ENCODE measurements at regions not wholly inside any gene's neighbourhood (a gene's known extent, or its start where the extent isn't known, plus 50 kb on each side); places are given as distances from the start of the nearest gene placed in this dataset.

DNA sequence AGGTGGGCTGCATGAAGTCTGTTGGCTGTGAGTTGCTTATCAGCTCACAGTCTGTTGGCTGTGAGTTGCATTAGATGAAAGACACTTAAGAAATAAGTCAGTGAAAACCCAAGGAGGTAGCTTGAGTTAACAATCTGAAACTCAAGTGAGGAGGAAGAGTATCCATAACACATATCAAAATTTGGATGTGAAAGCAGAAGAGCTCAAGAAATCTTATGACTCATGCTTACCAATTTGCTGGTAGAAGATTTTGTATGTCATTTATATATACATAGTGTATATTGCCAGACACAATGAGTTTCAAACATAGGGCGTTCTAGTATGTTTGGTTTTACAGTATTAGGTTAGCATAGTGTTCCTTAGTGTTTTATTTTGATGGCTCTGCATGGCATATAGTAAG is 107.4 kb downstream of the DDIT4L start:
- no peak overlapping the region for H3K9ac ChIP-seq
- H3K27me3 ChIP-seq (ENCODE audit: insufficient read depth, low read depth), result no peaks in the 10 kb centered on the region
- no peak overlapping the region for H3K4me2 ChIP-seq
- TF ChIP-seq, protein P1, sequence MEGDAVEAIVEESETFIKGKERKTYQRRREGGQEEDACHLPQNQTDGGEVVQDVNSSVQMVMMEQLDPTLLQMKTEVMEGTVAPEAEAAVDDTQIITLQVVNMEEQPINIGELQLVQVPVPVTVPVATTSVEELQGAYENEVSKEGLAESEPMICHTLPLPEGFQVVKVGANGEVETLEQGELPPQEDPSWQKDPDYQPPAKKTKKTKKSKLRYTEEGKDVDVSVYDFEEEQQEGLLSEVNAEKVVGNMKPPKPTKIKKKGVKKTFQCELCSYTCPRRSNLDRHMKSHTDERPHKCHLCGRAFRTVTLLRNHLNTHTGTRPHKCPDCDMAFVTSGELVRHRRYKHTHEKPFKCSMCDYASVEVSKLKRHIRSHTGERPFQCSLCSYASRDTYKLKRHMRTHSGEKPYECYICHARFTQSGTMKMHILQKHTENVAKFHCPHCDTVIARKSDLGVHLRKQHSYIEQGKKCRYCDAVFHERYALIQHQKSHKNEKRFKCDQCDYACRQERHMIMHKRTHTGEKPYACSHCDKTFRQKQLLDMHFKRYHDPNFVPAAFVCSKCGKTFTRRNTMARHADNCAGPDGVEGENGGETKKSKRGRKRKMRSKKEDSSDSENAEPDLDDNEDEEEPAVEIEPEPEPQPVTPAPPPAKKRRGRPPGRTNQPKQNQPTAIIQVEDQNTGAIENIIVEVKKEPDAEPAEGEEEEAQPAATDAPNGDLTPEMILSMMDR (conservative IDR thresholded peaks at IDR 0.05; ENCODE audit: low read depth, low read length), result no peak
- no peaks in the 10 kb centered on the region for H4K20me1 ChIP-seq (ENCODE audit: insufficient read depth)
- H3K4me3 ChIP-seq (IDR thresholded peaks at IDR 0.05; ENCODE audit: insufficient read depth, low read depth, low read length), result no peak overlapping the region
- no peak overlapping the region for H2AFZ ChIP-seq (ENCODE audit: low read depth)
- no peaks in the 10 kb centered on the region for H3K36me3 ChIP-seq (ENCODE audit: insufficient read depth)
- no peaks in the 10 kb centered on the region for H3K4me1 ChIP-seq (ENCODE audit: low read depth, poor library complexity, severe bottlenecking)
- no peaks in the 10 kb centered on the region for H3K79me2 ChIP-seq (ENCODE audit: insufficient read depth, low read depth)
- H3K27ac ChIP-seq, result no peak overlapping the region

DNA sequence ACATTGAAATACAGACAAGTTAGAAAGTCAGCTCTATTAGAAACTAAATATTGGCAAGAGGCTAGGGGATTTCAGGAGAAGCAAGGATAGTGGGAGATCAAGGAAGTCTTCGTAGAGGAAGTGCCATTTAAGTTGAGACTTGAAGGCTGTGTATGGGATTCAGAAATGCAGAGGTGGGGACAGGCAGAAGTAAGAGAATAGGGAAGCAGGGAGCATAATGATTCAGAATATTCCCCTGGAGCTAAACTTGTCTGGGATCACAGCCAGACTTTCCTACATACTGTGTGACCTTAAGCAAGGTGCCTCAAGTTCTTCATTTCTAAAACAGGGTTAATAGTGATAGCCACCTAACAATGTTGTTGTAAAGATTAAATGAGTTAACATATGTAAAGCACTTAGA is 108.8 kb downstream of the DDIT4L start:
- no peaks in the 10 kb centered on the region for H4K20me1 ChIP-seq (ENCODE audit: insufficient read depth)
- no peaks in the 10 kb centered on the region for H3K4me1 ChIP-seq (ENCODE audit: low read depth, poor library complexity, severe bottlenecking)
- no peaks in the 10 kb centered on the region for H3K27me3 ChIP-seq (ENCODE audit: insufficient read depth, low read depth)
- H3K4me3 ChIP-seq (IDR thresholded peaks at IDR 0.05; ENCODE audit: insufficient read depth, low read depth, low read length), result no peak overlapping the region
- H3K27ac ChIP-seq, result no peak overlapping the region
- H3K9ac ChIP-seq, result no peak overlapping the region
- H3K79me2 ChIP-seq (ENCODE audit: insufficient read depth, low read depth), result no peaks in the 10 kb centered on the region
- no peak overlapping the region for H3K4me2 ChIP-seq
- H3K36me3 ChIP-seq (ENCODE audit: insufficient read depth), result no peaks in the 10 kb centered on the region
- TF ChIP-seq, protein P1 (conservative IDR thresholded peaks at IDR 0.05; ENCODE audit: low read depth, low read length), result no peak
- no peak overlapping the region for H2AFZ ChIP-seq (ENCODE audit: low read depth)

DNA sequence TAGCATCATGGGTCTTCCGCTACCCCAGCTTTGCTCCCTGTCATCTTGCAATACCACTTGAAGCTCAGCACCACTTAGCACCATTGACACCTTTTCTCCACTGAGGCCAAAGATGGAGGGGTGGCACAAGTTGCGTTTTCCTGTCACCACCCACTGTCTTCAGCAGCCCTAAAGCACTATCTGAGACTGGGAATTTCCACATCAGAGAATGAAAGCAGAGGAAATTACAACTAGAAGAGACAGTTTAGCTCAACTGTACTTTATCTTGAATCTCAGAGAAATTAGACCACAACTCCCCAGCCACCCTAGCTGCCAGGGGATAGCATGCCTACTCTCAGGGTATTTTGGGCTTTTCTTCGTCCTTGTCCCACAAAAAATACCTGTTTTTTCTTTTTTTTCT is 111.0 kb downstream of the DDIT4L start:
- no peaks in the 10 kb centered on the region for H3K27me3 ChIP-seq (ENCODE audit: insufficient read depth, low read depth)
- no peak overlapping the region for H3K4me3 ChIP-seq (IDR thresholded peaks at IDR 0.05; ENCODE audit: insufficient read depth, low read depth, low read length)
- no peaks in the 10 kb centered on the region for H3K4me1 ChIP-seq (ENCODE audit: low read depth, poor library complexity, severe bottlenecking)
- H3K36me3 ChIP-seq (ENCODE audit: insufficient read depth), result no peaks in the 10 kb centered on the region
- no peaks in the 10 kb centered on the region for H4K20me1 ChIP-seq (ENCODE audit: insufficient read depth)
- no peaks in the 10 kb centered on the region for H3K79me2 ChIP-seq (ENCODE audit: insufficient read depth, low read depth)
- no peak overlapping the region for H2AFZ ChIP-seq (ENCODE audit: low read depth)
- no peak overlapping the region for H3K4me2 ChIP-seq
- H3K9ac ChIP-seq, result no peak overlapping the region
- TF ChIP-seq, protein P1 (conservative IDR thresholded peaks at IDR 0.05; ENCODE audit: low read depth, low read length), result no peak
- no peak overlapping the region for H3K27ac ChIP-seq

DNA sequence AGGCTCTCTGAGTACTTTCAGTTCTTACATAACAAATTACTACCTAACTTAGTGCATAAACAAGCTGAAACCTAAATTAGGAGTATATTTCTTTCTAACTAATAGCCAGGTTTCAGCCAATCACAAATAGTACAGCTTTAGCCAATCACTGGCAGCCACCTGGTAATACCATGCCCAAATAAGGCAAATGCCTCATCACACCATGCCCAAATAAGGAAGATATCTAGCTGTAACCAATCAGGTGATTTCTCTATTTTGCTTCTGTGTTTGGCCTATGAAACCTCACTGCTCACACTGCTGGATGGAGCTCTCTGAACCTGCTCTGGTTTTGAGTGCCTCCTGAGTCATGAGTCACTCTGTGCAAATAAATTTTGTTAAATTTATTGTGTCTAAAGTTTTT is 113.5 kb downstream of the DDIT4L start:
- H3K27ac ChIP-seq, result no peak overlapping the region
- no peaks in the 10 kb centered on the region for H3K79me2 ChIP-seq (ENCODE audit: insufficient read depth, low read depth)
- no peaks in the 10 kb centered on the region for H3K4me1 ChIP-seq (ENCODE audit: low read depth, poor library complexity, severe bottlenecking)
- H3K36me3 ChIP-seq (ENCODE audit: insufficient read depth), result no peaks in the 10 kb centered on the region
- no peak overlapping the region for H2AFZ ChIP-seq (ENCODE audit: low read depth)
- H3K9ac ChIP-seq, result no peak overlapping the region
- H3K4me2 ChIP-seq, result no peak overlapping the region
- H3K4me3 ChIP-seq (IDR thresholded peaks at IDR 0.05; ENCODE audit: insufficient read depth, low read depth, low read length), result no peak overlapping the region
- H4K20me1 ChIP-seq (ENCODE audit: insufficient read depth), result no peaks in the 10 kb centered on the region
- H3K27me3 ChIP-seq (ENCODE audit: insufficient read depth, low read depth), result no peaks in the 10 kb centered on the region
- TF ChIP-seq, protein P1 (conservative IDR thresholded peaks at IDR 0.05; ENCODE audit: low read depth, low read length), result no peak

Measured in KMS-11 (cell line).